Effector memory CD8-positive, alpha-beta T cell (primary cell): ENCODE measurements at regions not wholly inside any gene's neighbourhood (a gene's known extent, or its start where the extent isn't known, plus 50 kb on each side); places are given as distances from the start of the nearest gene placed in this dataset.

Experiments used
- ATAC-seq: fragments of 150-1000 bp; cut with Tn5 transposase; replicated peaks from 2 replicates; pipeline ENCODE4 v1.10.0; 2021; ENCODE audit warnings: mild to moderate bottlenecking, moderate library complexity
- DNase-seq, 3 experiments: peaks; one replicate each; pipeline ENCODE4 v3.0.0; 2021
- H3K27ac Mint-ChIP-seq, 2 donors: one replicate each; pipeline ENCODE4 v1.8.0; 2022; ENCODE audit warnings: mild to moderate bottlenecking in 2 of 2, mixed read lengths in 2 of 2, moderate library complexity in 2 of 2
- H3K27me3 Mint-ChIP-seq, 2 donors: one replicate each; pipeline ENCODE4 v1.8.0; 2022; ENCODE audit warnings: mixed read lengths in 2 of 2
- H3K36me3 Mint-ChIP-seq: one replicate; pipeline ENCODE4 v1.8.0; 2022; ENCODE audit warnings: mild to moderate bottlenecking, moderate library complexity, mixed read lengths; ENCODE audit not compliant: insufficient read depth
- H3K4me1 Mint-ChIP-seq, 2 donors: one replicate each; pipeline ENCODE4 v1.8.0; 2022; ENCODE audit warnings: low read depth in 2 of 2, mixed read lengths in 2 of 2
- H3K4me3 Mint-ChIP-seq, 2 donors: one replicate each; pipeline ENCODE4 v1.8.0; 2022; ENCODE audit warnings: mild to moderate bottlenecking in 2 of 2, mixed read lengths in 2 of 2, moderate library complexity in 2 of 2
- H3K9me3 Mint-ChIP-seq, 2 donors: one replicate each; pipeline ENCODE4 v1.8.0; 2022; ENCODE audit warnings: mixed read lengths in 2 of 2

GRCh38 chr3:117303443-117303842 is 593.9 kb downstream of the TUSC7 start:
- Mint-ChIP-seq H3K4me3 (no peak overlapping the region), H3K36me3 (no peaks in the 10 kb centered on the region), H3K9me3 (peaks cover 13 to 17% of the 10 kb centered on the region in 2 donors), H3K27me3 (no peaks in the 10 kb centered on the region), H3K27ac (no peak overlapping the region), H3K4me1 (no peaks in the 10 kb centered on the region)
- ATAC-seq (no peak), DNase-seq (no peak)

- H3K36me3 Mint-ChIP-seq: no peaks in the 10 kb centered on the region
- H3K27ac Mint-ChIP-seq: no peak overlapping the region
- H3K4me1 Mint-ChIP-seq: no peaks in the 10 kb centered on the region
- peaks cover 5 to 9% of the 10 kb centered on the region in 2 donors for H3K9me3 Mint-ChIP-seq
- DNase-seq: no peak
- H3K27me3 Mint-ChIP-seq: no peaks in the 10 kb centered on the region
- ATAC-seq: no peak
- no peak overlapping the region for H3K4me3 Mint-ChIP-seq
Measured at GRCh38 chr3:117304681-117305080, 595.1 kb downstream of the TUSC7 start.

GRCh38 chr3:117305681-117306080 is 596.1 kb downstream of the TUSC7 start:
- Mint-ChIP-seq H3K27me3 (no peaks in the 10 kb centered on the region), H3K9me3 (peaks cover 0 to 8% of the 10 kb centered on the region in 2 donors), H3K36me3 (no peaks in the 10 kb centered on the region), H3K4me3 (no peak overlapping the region), H3K27ac (no peak overlapping the region), H3K4me1 (no peaks in the 10 kb centered on the region)
- no peak for ATAC-seq
- DNase-seq: no peak

- H3K27ac Mint-ChIP-seq: no peak overlapping the region
- no peaks in the 10 kb centered on the region for H3K36me3 Mint-ChIP-seq
- peaks cover 0 to 8% of the 10 kb centered on the region in 2 donors for H3K9me3 Mint-ChIP-seq
- ATAC-seq: no peak
- DNase-seq: no peak
- no peaks in the 10 kb centered on the region for H3K4me1 Mint-ChIP-seq
- H3K27me3 Mint-ChIP-seq: no peaks in the 10 kb centered on the region
- H3K4me3 Mint-ChIP-seq: no peak overlapping the region
Measured at GRCh38 chr3:117306299-117306698, 596.7 kb downstream of the TUSC7 start.

GRCh38 chr3:117308353-117308752 is 598.8 kb downstream of the TUSC7 start:
- H3K9me3 Mint-ChIP-seq: peaks cover 0 to 8% of the 10 kb centered on the region in 2 donors
- no peaks in the 10 kb centered on the region for H3K27me3 Mint-ChIP-seq
- DNase-seq (no peak), ATAC-seq (no peak)
- H3K4me1 Mint-ChIP-seq: no peaks in the 10 kb centered on the region
- H3K36me3 Mint-ChIP-seq: no peaks in the 10 kb centered on the region
- no peak overlapping the region for H3K27ac Mint-ChIP-seq
- H3K4me3 Mint-ChIP-seq: no peak overlapping the region

- no peak for ATAC-seq
- no peak for DNase-seq
- no peaks in the 10 kb centered on the region for H3K4me1 Mint-ChIP-seq
- H3K9me3 Mint-ChIP-seq: peaks cover 0 to 8% of the 10 kb centered on the region in 2 donors
- H3K27me3 Mint-ChIP-seq: no peaks in the 10 kb centered on the region
- no peak overlapping the region for H3K27ac Mint-ChIP-seq
- no peaks in the 10 kb centered on the region for H3K36me3 Mint-ChIP-seq
- H3K4me3 Mint-ChIP-seq: no peak overlapping the region
Measured at GRCh38 chr3:117308756-117309155, 599.2 kb downstream of the TUSC7 start.

GRCh38 chr3:117310536-117310935 is 601.0 kb downstream of the TUSC7 start:
- no peaks in the 10 kb centered on the region for H3K36me3 Mint-ChIP-seq
- no peaks in the 10 kb centered on the region for H3K27me3 Mint-ChIP-seq
- no peak overlapping the region for H3K27ac Mint-ChIP-seq
- H3K4me1 Mint-ChIP-seq: no peaks in the 10 kb centered on the region
- peaks cover 7 to 10% of the 10 kb centered on the region in 2 donors for H3K9me3 Mint-ChIP-seq
- H3K4me3 Mint-ChIP-seq: no peak overlapping the region
- no peak for ATAC-seq
- no peak for DNase-seq

GRCh38 chr3:117314441-117315150 is 605.0 kb downstream of the TUSC7 start:
- DNase-seq: no peak
- no peak overlapping the region for H3K27ac Mint-ChIP-seq
- H3K36me3 Mint-ChIP-seq: no peaks in the 10 kb centered on the region
- H3K9me3 Mint-ChIP-seq: peaks cover 7 to 21% of the 10 kb centered on the region in 2 donors
- H3K4me1 Mint-ChIP-seq: no peaks in the 10 kb centered on the region
- no peak overlapping the region for H3K4me3 Mint-ChIP-seq
- ATAC-seq: no peak
- no peaks in the 10 kb centered on the region for H3K27me3 Mint-ChIP-seq

- no peak for DNase-seq
- ATAC-seq: no peak
- peaks cover 7 to 31% of the 10 kb centered on the region in 2 donors for H3K9me3 Mint-ChIP-seq
- no peak overlapping the region for H3K27ac Mint-ChIP-seq
- no peaks in the 10 kb centered on the region for H3K27me3 Mint-ChIP-seq
- H3K4me3 Mint-ChIP-seq: no peak overlapping the region
- H3K4me1 Mint-ChIP-seq: no peaks in the 10 kb centered on the region
- no peaks in the 10 kb centered on the region for H3K36me3 Mint-ChIP-seq
Measured at GRCh38 chr3:117322866-117323265, 613.3 kb downstream of the TUSC7 start.

- no peak overlapping the region for H3K27ac Mint-ChIP-seq
- ATAC-seq (no peak), DNase-seq (no peak)
- no peaks in the 10 kb centered on the region for H3K36me3 Mint-ChIP-seq
- H3K4me1 Mint-ChIP-seq: no peaks in the 10 kb centered on the region
- H3K4me3 Mint-ChIP-seq: no peak overlapping the region
- H3K27me3 Mint-ChIP-seq: no peaks in the 10 kb centered on the region
- peaks cover 18 to 28% of the 10 kb centered on the region in 2 donors for H3K9me3 Mint-ChIP-seq
Measured at GRCh38 chr3:117346901-117347300, 637.3 kb downstream of the TUSC7 start.

- no peaks in the 10 kb centered on the region for H3K36me3 Mint-ChIP-seq
- H3K4me3 Mint-ChIP-seq: no peak overlapping the region
- ATAC-seq (no peak), DNase-seq (no peak)
- peaks cover 16 to 19% of the 10 kb centered on the region in 2 donors for H3K9me3 Mint-ChIP-seq
- no peaks in the 10 kb centered on the region for H3K27me3 Mint-ChIP-seq
- no peaks in the 10 kb centered on the region for H3K4me1 Mint-ChIP-seq
- no peak overlapping the region for H3K27ac Mint-ChIP-seq
Measured at GRCh38 chr3:117348884-117349283, 639.3 kb downstream of the TUSC7 start.

GRCh38 chr3:117349566-117349965 is 640.0 kb downstream of the TUSC7 start:
- no peak for ATAC-seq
- no peak for DNase-seq
- Mint-ChIP-seq H3K9me3 (peaks cover 17 to 19% of the 10 kb centered on the region in 2 donors), H3K27me3 (no peaks in the 10 kb centered on the region), H3K4me3 (no peak overlapping the region), H3K4me1 (no peaks in the 10 kb centered on the region), H3K27ac (no peak overlapping the region), H3K36me3 (no peaks in the 10 kb centered on the region)

- ATAC-seq (no peak), DNase-seq (no peak)
- Mint-ChIP-seq H3K4me3 (no peak overlapping the region), H3K27me3 (no peaks in the 10 kb centered on the region), H3K4me1 (no peaks in the 10 kb centered on the region), H3K36me3 (no peaks in the 10 kb centered on the region), H3K9me3 (peaks cover 17 to 19% of the 10 kb centered on the region in 2 donors), H3K27ac (no peak overlapping the region)
Measured at GRCh38 chr3:117350371-117350770, 640.8 kb downstream of the TUSC7 start.

GRCh38 chr3:117355566-117355965 is 646.0 kb downstream of the TUSC7 start:
- DNase-seq: no peak
- no peak overlapping the region for H3K4me3 Mint-ChIP-seq
- H3K9me3 Mint-ChIP-seq: peaks cover 5 to 10% of the 10 kb centered on the region in 2 donors
- H3K27ac Mint-ChIP-seq: no peak overlapping the region
- no peaks in the 10 kb centered on the region for H3K27me3 Mint-ChIP-seq
- no peak for ATAC-seq
- H3K36me3 Mint-ChIP-seq: no peaks in the 10 kb centered on the region
- H3K4me1 Mint-ChIP-seq: no peaks in the 10 kb centered on the region
